GM21528 (cell line): ENCODE measurements at regions not wholly inside any gene's neighbourhood (a gene's known extent, or its start where the extent isn't known, plus 50 kb on each side); places are given as distances from the start of the nearest gene placed in this dataset.
"Not testable (repeated sequence)": the region's sequence is repeated elsewhere in the genome, so short reads cannot be mapped to it uniquely, and the experiment has no call there.

ENCODE experiments used
- ATAC-seq: cut with Tn5 transposase; IDR thresholded peaks from one replicate; pipeline ENCODE4 v1.9.1; 2021; ENCODE audit warnings: mild to moderate bottlenecking, moderate library complexity; ENCODE audit not compliant: unreplicated experiment, low FRiP score

DNA sequence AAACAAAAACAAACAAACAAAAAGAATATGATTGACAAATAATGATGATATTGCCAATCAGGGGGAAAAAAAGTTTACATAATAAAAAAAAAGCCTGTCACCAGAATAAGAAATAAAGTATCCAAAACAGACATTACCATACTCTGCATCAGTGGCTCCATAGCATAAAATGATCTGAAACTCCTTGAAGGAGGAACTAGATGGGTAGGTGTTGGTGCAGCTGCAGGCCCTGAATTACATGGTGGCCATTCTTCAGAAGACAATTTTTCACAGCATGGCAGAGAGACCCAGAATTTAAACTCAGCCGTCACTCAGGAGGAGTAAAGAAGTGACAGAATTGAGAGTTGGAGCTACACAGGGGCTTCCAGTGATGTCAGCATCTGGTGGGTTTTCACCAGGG is 60.2 kb downstream of the GLUL start:
- no peak for ATAC-seq

DNA sequence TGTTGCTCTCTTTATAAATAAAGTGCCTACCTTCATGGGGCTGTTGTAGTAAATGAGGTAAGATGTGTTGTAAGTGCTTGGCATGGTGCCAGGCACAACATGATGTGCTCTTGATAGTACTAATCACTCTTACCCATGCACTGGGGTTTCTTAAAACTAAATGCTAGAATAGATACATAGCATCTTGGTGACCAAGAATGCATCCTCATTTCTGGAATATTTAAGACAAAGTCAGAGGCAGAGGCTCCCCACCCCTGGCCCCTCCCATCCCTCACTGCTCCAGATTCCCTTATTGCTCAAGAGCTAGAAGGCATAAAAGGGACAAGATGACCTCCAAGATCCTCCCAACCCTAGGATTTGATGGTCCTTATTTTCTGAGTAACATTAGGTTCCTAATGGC is 61.3 kb downstream of the GLUL start:
- ATAC-seq: no peak

DNA sequence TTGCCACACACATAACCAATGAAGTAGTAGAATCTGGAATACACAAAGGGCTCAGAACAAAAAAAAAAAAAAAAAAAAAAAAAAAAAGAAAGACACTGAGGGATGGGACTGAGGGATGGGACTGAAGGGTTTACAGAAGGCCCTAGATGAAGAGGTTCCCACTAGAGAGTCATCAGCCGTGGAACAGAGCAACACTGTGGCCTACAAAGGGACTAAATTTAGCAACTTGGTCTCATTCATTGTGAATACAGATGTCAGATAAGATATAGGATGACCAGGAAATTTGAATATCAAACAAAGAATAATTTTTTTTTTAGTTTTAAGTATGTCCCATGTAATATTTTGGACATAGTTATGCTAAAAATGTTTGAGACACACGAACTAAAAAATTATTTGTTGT is 62.1 kb downstream of the GLUL start:
- no peak for ATAC-seq

DNA sequence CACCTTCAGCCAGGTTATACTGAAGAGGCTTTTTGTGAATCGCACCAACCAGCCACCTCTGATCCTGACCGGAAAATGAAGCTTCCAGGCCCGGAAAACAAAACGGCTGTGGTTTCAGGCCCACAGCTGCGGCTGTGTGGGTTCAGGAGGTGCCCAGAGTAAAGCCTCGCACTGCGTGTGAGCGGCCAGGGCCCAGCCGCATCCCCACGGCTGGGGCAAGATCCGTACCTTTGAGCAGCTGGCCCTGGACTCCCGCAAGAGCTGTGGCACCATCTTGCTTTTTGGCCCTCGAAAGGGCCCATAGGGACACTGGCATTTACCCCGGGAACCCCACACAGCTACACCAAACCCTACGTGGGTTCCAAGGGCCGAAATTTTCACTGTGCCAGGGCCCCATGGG is 63.0 kb downstream of the GLUL start:
- no peak for ATAC-seq

DNA sequence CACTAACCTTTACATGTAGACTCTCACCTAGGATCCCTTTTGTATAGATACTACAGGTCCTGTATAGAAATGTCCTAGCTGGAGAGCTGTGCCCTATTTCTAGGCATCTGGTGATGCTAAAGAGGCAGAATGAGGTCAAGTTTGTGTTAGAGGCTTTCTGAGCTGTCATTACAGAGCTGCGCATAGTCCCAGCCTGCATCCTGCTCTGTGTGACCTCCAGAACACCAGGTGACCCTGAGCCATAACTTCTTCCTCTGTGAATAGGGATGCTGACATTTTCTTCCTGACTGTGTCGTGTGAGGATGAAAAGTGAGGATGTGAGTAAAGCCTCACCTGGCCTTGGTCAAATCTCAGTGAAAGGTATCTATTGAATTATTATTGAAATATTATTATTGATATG is 66.3 kb downstream of the GLUL start:
- ATAC-seq: no peak

DNA sequence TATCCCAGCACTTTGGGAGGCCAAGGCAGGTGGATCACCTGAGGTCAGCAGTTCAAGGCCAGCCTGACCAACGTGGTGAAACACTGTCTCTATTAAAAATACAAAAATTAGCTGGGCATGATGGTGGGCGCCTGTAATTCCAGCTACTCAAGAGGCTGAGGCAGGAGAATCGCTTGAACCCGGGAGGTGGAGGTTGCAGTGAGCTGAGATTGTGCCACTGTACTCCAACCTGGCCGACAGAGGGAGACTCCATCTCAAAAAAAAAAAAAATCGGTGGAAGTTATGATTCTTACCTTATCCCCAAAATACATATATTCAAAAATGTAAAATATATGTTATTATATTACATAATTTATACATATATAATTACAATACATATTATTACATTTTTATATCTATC is 70.1 kb downstream of the GLUL start:
- ATAC-seq: not testable (repeated sequence)

DNA sequence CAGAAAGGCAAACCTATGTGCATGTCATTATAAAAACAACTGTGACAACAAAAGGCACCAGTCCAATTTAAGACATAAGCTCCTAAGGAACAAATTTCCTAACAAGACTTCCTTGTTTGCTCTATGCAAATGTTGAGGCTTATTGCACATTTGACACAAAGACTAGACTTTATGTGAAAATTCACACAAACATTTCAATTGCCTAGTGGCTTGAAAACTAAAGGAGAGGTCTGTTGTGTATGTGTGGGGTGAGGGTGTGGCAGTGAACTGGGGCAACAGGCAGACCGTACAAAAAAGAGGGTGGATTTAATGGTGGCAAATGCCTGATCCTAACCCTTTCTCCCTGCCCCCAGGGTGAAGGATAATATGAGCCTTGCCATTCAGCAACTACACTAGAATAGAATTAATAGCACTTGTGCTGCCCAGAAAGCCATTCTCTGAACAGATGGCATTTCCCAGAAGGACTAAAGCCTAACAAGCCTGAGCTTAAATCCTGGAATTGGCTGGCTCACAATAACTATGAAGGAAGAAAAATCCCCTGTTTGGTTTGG is 73.9 kb downstream of the GLUL start:
- no peak for ATAC-seq

DNA sequence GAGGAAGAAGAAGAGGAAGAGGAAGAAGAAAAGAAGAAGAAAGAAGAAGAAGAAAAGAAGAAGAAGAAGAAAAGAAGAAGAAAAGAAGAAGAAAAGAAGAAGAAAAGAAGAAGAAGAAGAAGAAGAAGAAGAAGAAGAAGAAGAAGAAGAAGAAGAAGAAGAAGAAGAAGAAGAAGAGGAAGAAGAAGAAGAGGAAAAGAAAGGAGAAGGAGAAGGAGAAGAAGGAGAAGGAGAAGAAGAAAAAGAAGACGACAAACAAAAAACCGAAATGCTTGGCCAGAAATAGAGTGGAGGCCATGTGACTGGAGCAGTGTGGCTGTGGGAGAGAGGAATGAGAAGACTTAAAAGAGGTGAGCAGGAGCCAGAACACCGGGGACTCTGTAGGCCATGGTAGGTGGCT is 75.1 kb downstream of the GLUL start:
- ATAC-seq: not testable (repeated sequence)

DNA sequence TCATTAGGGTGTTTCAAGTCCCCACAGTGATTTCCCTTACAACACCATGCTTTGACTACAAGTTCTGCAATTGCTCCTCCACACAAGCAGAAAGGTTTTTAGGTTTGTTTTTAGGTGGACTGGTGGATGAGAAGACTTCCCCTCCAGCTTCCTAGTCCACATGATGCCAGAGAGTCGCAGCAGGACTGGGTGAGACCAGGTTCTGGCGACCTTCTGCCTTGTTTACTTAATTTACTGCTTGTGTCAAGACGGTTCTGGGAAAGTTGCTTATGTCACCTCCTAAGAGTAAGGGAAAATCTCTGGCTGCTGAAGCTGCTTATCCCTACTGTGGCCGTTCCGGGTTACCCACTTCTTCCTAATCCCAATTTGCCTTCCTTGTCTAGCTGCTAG is 76.4 kb downstream of the GLUL start:
- ATAC-seq: no peak

DNA sequence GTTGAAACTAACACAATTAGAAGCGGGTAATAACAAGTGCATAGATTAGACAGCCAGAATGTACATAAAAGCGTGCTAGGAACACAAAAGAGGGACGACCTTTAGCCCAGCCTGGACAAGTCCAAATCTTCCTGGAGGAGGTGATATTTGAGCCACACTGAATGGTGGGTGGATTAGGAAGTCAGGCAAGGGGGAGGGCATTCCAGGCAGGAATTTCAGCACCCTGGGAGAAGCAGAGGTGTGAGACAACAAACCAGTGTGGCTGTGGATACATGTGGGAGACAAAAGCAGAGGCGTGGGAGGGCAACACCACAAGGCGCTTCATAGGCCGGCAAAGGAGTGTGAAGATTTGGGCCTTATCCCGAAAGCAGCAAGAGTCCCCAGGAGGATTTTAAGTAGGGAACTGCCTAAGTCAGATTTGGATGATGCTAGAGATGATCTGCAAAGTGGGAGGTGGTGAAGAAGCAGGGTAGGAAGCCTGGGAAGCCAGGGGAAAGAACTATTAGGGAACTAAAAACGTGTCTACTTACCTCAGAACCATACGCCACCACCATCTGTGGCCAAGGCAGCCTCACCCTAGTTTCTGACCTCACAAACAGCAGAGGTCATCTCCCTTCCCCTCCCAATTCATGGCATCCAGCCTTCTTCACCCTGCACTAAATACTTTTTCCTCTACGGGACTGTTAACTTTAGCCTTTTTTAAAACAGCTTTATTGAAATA is 81.8 kb downstream of the GLUL start:
- no peak for ATAC-seq

DNA sequence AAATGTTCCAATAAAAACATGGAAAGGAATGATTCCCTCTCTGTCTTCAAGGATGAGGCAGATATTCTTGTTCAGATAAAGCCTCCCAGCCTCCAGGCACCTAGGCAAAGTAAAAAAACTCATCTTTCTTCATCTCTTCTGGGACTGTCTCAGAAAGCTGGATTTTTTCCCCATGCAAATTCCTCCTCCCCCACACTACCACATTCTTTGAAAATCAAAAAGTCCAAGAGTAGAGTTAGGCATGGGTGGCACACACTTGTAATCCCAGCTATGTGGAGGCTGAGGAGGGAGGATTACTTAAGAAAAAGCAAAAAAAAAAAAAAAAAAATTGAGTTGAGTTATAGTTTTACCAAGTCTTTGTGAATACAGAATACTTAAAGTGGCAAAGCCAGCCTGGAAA is 82.8 kb downstream of the GLUL start:
- ATAC-seq: no peak

DNA sequence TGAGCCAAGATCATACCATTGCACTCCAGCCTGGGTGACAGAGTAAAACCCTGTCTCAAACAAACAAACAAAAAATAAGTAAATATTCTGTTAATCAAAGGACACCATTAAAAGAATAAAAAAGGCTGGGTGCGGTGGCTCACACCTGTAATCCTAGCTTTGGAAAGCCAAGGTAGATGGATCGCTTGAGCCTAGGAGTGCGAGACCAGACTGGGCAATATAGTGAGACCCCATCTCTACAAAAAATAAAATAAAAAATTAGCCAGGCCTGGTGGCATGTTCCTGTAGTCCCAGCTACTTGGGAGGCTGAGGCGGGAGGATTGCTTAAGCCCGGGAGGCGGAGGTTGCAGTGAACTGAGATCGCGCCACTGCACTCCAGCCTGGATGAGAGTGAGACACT is 84.1 kb downstream of the GLUL start:
- not testable (repeated sequence) for ATAC-seq

DNA sequence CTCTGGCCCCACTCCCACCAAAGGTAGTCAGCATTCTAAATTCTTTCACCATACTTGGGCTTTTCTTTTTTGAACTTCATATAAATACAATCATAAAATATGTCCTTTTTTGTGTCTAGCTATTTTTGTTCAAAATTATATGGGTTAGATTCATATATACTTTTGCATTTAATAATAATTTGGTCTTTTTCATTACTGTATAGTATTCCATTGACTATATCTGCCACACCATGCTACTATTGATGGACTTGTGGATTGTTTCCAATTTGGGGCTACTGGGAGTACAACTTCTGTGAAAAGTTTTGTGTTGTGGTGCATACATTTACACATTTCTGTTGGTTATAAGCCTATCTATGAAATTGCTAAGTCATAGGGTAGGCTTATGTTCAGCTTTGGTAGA is 85.7 kb downstream of the GLUL start:
- no peak for ATAC-seq

DNA sequence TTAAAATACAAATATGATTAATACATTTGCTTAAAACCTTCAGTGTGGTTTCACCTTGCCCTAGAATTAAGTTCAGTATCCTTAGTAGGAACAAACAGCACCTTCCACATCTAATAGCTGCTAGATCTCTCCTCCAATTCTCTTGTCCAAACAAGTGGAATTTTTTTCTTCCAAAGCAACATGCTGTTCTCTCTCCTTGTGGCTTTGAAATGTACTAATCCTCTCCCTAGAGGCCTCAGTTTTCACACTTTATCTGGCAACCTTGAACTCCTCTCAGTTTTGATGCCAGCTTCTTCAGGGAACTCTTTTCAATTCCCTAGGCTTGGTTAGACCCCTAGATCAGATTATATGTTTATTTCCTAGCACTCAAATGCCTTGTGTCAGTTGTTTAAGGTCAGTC is 87.0 kb downstream of the GLUL start:
- ATAC-seq: no peak

DNA sequence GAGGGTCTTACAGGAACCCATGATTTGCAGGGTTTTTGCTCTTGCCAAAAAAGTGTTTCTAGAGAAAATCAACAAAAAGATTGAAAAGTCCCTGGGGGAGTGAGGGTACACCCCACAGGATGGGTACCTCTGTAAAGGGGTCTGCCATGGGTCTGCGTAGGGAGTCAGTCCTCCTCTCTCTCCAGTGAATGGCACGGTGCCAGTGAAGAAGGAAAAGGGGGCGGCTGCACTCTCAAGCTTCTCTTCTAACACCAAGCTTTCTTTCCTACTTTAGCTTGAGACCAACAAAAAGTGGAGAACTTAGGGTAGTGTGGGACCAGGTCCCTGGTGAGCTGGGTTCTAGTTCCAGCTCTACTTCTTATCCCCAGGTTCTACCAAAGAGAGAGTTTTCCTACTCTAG is 87.4 kb downstream of the GLUL start:
- no peak for ATAC-seq

DNA sequence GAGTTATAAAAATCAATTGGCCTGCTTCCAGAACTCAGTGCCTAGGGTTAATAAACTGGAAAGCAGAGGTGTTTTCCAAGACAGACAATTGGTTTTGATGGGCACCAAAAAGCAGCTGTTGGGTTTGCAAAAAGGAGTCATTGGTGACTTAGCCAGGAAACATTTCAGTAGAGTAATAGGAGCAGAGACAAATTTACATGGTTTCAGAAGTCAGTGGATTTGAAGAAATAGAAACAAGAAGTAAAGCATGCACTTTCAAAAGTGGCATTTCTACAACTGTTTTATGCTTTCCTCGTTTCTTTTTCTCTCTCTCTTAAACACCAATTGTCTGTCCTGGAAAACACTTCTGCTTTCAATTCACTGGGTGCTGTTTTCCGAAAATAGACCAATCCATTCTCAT is 87.8 kb downstream of the GLUL start:
- ATAC-seq: peak; percentile 80

DNA sequence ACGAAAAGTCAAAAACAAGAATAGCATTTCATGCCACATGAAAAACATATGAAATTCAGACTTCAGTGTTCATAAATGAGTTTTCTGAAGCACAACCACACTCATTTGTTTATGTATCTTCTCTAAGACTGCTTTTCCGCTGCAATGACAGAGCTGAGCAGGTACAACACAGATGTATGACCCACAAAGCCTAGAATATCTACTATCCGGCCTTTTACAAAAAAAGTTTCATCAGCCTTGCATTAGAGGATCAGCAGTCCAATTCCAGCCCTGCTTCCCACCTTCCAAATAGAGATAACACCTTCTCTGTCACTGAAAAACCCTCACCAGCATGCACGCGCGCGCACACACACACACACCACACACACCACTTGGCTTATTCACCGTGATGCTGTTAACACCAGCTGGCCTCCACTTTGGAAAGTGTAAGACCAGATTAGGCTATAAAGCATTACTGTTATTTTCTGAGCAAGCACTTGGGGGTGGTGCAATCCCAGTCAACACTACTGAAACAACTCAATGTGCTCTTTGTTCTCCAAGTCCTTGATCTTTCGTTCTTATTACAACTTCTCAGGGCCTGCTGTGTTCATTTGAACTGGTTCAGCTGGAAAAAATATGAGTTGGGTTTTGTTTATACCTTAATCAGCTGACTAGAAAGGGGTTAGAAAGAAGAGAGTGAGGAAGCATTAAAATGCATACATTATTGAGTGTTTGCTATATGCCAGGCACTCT is 90.0 kb downstream of the GLUL start:
- ATAC-seq: no peak

DNA sequence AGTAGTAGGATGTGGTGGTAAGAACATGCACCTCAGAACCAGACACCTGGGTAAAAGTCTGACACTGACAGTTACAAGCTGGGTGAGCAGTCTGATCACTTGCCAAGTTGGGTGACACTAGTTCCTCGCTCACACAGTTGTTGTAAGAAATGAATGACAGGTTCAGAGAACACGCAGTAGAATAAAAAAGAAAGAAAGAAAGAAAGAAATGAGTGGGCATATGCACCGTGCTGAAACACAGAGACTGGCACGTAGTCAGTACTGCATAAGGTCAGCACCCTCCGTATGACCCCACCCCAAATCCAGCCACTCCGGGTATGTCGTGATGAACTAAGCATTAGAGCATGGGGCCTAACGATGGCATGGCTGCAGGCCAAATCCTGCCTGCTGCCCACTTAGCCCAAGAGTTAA is 90.6 kb downstream of the GLUL start:
- no peak for ATAC-seq

DNA sequence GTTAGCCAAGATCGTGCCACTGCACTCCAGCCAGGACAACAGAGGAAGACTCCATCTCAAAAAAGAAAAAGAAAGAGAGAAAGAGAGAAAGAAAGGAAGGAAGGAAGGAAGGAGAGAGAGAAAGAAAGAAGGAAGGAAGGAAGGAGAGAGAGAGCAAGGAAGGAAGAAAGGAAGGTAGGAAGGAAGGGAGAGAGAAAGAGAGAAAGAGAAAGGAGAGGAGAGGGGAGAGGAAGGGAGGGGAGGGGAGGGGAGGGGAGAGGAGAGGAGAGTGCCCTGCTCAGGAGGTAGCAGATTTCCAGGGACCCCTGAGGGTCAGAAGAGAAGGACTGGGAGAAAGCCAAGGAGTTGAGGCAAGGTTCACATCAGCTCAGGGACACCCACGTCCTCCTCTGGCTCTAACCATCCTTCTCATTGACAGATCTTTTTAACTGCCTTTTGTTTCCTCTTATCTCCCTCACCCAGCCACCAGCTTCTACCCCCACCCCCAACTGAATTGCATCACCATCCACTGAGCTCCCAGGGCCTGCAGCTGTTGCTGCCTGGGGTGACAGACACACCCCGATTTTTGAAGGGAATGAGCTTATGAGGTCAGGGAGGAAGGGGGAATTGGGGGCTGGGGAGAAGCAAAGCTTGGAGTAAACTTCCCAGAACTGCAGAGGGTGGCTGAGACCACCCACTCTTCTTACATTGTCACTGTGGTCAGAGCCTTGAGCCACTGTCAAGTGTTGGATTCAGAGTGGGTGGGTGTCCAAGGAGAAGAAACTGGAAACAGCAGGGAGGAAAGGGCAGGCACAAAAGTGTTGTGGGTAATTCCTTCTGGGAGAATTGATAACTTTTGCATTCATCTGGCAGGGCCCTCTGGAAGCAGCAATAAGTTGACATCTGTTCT is 91.6 kb downstream of the GLUL start:
- ATAC-seq: no peak

DNA sequence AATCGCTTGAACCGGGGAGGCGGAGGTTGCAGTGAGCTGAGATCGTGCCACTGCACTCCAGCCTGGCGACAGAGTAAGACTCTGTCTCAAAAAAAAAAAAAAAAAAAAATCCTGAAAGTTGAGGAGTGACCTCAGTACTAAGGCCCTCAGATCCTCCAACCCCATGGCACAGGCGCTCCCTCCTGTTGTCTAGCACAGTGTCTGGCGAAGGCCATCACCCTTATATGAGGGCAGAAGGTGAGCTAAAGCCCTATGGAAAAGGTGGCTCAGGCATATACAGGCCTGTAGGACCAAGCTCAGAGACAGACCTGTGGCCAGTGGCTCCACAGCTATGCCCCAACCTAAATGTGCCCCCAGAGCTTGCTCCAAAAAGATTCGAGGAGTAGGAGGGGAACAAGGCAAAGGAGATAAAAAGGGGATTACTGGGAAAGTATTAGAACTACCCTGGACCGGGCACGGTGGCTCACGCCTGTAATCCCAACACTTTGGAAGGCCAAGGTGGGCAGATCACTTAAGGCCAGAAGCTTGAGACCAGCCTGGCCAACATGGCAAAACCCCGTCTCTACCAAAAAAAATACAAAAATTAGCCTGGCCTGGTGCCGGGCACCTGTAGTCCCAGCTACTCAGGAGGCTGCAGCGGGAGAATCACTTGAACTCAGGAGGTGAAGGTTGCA is 92.4 kb downstream of the GLUL start:
- not testable (repeated sequence) for ATAC-seq
